Transverse colon (tissue), 3 donors: ENCODE measurements at regions not wholly inside any gene's neighbourhood (a gene's known extent, or its start where the extent isn't known, plus 50 kb on each side); places are given as distances from the start of the nearest gene placed in this dataset.

Experiments used
- EP300 ChIP-seq: sonication (generic); formaldehyde crosslinking; IDR thresholded peaks from one replicate; pipeline ENCODE4 v1.6.1; 2017; ENCODE audit warnings: antibody characterized with exemption, low read depth
- POLR2A ChIP-seq: fragments of 450-650 bp; IDR thresholded peaks from one replicate; pipeline ENCODE4 v1.6.1; 2016; ENCODE audit warnings: antibody characterized with exemption, mild to moderate bottlenecking, moderate library complexity
- TF ChIP-seq, protein P1 (sequence below), 5 experiments: fragments of 200-600 bp in 3 of 5; fragments of 450-650 bp in 2 of 5; sonication (generic) in 3 of 5; IDR thresholded peaks; 1 replicate in 2 of 5; 2 replicates in 3 of 5; pipeline ENCODE4 v1.5.1; 2016 to 2017; ENCODE audit warnings: antibody characterized with exemption in 5 of 5, inconsistent platforms in 3 of 5, mild to moderate bottlenecking in 2 of 5, moderate library complexity in 1 of 5

DNA sequence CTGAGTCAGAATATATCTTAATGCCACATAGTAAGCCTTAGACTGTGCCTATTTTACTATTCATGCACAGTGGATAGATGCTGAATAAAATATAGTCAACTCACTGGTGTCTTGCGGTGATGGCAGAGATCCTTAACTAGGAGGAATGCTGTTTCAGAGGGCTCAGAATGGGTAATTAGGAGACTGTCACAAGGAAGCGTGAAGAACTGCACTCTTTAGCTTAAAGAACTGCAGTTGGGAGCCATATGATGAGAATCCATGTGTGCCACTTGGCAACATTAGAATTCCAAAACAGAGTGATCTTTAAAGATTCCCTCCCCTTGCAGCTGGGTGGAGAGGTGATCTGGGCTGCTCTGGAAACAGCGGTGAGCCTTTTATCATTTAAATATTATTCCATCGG is 357.6 kb downstream of the MCTP2 start:
- TF ChIP-seq, protein P1, sequence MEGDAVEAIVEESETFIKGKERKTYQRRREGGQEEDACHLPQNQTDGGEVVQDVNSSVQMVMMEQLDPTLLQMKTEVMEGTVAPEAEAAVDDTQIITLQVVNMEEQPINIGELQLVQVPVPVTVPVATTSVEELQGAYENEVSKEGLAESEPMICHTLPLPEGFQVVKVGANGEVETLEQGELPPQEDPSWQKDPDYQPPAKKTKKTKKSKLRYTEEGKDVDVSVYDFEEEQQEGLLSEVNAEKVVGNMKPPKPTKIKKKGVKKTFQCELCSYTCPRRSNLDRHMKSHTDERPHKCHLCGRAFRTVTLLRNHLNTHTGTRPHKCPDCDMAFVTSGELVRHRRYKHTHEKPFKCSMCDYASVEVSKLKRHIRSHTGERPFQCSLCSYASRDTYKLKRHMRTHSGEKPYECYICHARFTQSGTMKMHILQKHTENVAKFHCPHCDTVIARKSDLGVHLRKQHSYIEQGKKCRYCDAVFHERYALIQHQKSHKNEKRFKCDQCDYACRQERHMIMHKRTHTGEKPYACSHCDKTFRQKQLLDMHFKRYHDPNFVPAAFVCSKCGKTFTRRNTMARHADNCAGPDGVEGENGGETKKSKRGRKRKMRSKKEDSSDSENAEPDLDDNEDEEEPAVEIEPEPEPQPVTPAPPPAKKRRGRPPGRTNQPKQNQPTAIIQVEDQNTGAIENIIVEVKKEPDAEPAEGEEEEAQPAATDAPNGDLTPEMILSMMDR (IDR thresholded peaks at IDR 0.05), result no peak
- TF ChIP-seq POLR2A (no peak), EP300 (no peak)
